IPS-15b (cell line): ENCODE measurements at regions not wholly inside any gene's neighbourhood (a gene's known extent, or its start where the extent isn't known, plus 50 kb on each side); places are given as distances from the start of the nearest gene placed in this dataset.

Experiments used
- H3K27me3 ChIP-seq: one replicate; pipeline ENCODE4 v1.6.1; 2013; ENCODE audit warnings: low read length; ENCODE audit not compliant: control insufficient read depth, insufficient read depth
- H3K36me3 ChIP-seq: one replicate; pipeline ENCODE4 v1.6.1; 2013; ENCODE audit warnings: low read length; ENCODE audit not compliant: control insufficient read depth, insufficient read depth
- H3K4me1 ChIP-seq: one replicate; pipeline ENCODE4 v1.6.1; 2013; ENCODE audit warnings: mild to moderate bottlenecking, low read length; ENCODE audit not compliant: control insufficient read depth, insufficient read depth
- H3K4me3 ChIP-seq: one replicate; pipeline ENCODE4 v1.5.1; 2013; ENCODE audit warnings: low read depth, low read length
- H3K9ac ChIP-seq: one replicate; pipeline ENCODE4 v1.6.1; 2013; ENCODE audit warnings: low read depth, mild to moderate bottlenecking, low read length
- H3K9me3 ChIP-seq: one replicate; pipeline ENCODE4 v1.6.1; 2013; ENCODE audit warnings: mild to moderate bottlenecking, low read length; ENCODE audit not compliant: control insufficient read depth, insufficient read depth

DNA sequence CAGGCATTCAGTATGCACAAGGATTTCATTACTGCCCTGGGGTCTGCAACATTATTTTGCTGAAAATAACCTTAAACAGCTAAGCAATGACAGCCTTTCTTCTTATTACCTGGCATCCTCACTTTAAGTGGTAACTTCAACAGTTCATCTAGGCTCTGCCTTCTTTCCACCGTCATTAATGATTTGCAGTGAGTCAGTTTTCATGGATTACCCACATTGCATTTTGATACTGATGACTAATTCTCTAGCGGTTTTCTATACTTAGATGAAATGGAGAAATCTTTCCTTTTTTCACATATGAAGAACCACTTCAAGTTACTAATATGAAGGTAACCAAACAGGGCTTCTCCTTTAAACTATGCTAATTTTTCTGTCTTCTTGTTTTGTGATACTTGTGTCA lies 226.9 kb upstream of the TMPRSS15 start:
- no peak overlapping the region for H3K9ac ChIP-seq
- H3K36me3 ChIP-seq: no peaks in the 10 kb centered on the region

DNA sequence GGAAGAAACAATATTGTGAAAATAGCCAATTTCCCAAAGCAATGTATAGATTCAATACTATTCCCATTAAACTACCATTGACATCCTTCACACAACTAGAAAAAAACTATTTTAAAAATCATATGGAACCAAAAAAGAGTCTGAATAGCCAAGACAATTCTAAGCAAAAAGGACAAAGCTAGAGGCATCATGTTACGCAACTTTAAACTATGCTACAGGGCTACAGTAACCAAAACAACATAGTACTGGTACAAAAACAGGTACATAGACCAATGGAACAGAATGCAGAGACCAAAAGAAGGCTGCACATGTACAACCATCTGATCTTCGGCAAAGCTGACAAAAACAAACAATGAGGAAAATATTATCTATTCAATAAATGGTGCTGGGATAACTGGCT lies 233.3 kb upstream of the TMPRSS15 start:
- Histone ChIP-seq H3K4me1 (no peaks in the 10 kb centered on the region), H3K27me3 (no peaks in the 10 kb centered on the region), H3K9me3 (no peaks in the 10 kb centered on the region), H3K9ac (no peak overlapping the region), H3K36me3 (no peaks in the 10 kb centered on the region), H3K4me3 (no peak overlapping the region)

More for the DNA sequence above, 226.9 kb upstream of the TMPRSS15 start:
- Histone ChIP-seq H3K9me3 (no peaks in the 10 kb centered on the region), H3K27me3 (no peaks in the 10 kb centered on the region), H3K4me1 (no peaks in the 10 kb centered on the region), H3K4me3 (no peak overlapping the region)

DNA sequence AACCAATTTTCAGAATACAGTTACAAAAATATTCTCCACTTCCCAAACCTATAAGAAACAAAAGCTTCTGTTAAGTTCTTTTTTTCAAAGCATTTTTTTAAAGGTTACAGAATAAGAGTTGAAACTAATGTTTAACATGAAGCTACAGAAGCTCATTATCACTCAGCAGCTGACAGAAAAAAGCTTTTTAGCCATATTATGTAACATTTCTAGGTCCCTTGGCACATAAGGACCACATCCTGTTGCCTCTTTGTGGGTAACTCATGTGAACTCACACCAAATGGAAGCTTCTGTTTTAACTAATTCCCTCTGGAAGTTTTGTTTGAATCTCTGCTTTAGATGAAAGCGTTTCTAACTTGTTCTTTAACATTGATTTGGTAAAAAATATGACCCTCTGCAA lies 242.5 kb upstream of the TMPRSS15 start:
- Histone ChIP-seq H3K4me1 (no peaks in the 10 kb centered on the region), H3K27me3 (no peaks in the 10 kb centered on the region), H3K4me3 (no peak overlapping the region), H3K9ac (no peak overlapping the region), H3K36me3 (no peaks in the 10 kb centered on the region), H3K9me3 (no peaks in the 10 kb centered on the region)

DNA sequence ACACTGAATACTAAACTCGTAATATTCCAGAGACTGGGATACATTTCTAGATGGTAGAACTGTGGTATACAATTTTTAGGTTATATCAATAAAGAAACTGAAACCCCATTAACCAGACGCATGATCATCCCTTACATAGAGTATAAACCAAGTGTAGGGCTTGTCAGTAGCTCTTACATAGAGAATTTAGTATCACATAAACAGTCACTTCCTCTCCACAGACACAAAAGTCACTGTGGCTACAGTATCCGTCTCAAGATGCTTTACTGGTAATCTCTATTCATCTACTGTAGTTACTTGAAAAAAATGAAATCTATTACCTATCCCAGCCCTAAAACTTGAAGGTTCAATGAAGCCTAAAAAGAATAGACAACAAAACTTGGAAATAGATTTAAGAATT lies 252.3 kb upstream of the TMPRSS15 start:
- Histone ChIP-seq H3K4me3 (no peak overlapping the region), H3K4me1 (no peaks in the 10 kb centered on the region), H3K9me3 (no peaks in the 10 kb centered on the region), H3K9ac (no peak overlapping the region), H3K27me3 (no peaks in the 10 kb centered on the region), H3K36me3 (no peaks in the 10 kb centered on the region)

DNA sequence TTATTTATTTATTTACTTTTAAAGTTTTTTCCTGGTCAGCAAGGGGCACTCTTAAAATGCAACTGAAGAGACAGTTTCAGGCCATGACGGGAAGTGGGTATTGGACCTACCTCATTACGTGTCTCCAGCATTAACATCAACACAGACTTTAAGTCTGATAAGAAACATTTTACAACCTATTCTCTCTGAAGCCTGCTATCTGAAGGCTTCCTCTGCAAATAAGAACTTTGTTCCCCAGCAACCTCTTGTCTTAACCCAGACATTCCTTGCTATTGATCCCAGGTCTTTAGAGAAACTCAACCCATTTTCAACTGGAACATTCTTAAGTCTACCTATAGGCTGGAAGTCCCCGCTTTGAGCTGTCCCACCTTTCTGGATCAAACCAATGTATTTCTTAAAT lies 258.3 kb upstream of the TMPRSS15 start:
- H3K36me3 ChIP-seq: no peaks in the 10 kb centered on the region
- no peak overlapping the region for H3K4me3 ChIP-seq
- H3K9me3 ChIP-seq: no peaks in the 10 kb centered on the region
- no peak overlapping the region for H3K9ac ChIP-seq
- no peaks in the 10 kb centered on the region for H3K27me3 ChIP-seq
- no peaks in the 10 kb centered on the region for H3K4me1 ChIP-seq

DNA sequence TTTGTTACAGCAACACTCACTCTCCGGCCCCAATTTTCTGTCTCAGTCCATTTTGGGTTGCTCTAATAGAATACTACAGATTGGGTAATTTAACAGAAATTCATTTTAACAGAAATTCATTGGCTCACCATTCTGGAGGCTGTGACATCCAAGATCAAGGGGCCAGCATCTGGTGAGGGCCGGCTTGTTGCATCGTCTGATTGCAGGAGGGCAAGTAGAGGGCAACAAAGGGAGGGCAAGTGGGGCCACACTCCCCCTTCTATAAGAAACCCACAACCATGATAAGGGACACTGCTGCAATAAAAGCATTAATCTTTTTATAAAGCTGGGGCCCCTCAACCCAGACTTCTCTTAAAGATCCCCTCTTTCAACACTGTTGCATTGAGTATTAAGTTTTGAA lies 260.1 kb upstream of the TMPRSS15 start:
- H3K27me3 ChIP-seq: no peaks in the 10 kb centered on the region

DNA sequence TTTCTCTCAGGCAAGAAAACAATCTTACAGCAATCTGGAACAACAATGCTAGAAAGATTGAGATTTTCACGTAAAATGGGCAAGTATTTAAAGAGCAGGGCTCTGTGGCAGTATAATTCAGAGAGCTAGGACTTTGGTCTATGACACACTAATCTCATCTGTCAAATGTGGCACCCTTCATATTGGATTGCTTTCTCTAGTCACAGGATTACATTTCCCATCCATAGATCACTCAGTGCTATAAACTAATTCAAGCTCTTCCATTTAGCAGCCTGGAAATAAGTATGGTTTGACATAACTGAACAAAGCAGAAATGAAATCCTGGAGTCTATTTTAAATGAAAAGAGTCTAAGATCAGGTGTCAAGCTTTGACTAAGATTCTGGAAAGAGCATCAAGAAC lies 263.1 kb upstream of the TMPRSS15 start:
- Histone ChIP-seq H3K9me3 (no peaks in the 10 kb centered on the region), H3K4me3 (no peak overlapping the region), H3K4me1 (no peaks in the 10 kb centered on the region), H3K36me3 (no peaks in the 10 kb centered on the region), H3K27me3 (no peaks in the 10 kb centered on the region), H3K9ac (no peak overlapping the region)

More for the DNA sequence above, 260.1 kb upstream of the TMPRSS15 start:
- no peak overlapping the region for H3K4me3 ChIP-seq
- H3K9ac ChIP-seq: no peak overlapping the region
- H3K36me3 ChIP-seq: no peaks in the 10 kb centered on the region
- no peaks in the 10 kb centered on the region for H3K4me1 ChIP-seq
- no peaks in the 10 kb centered on the region for H3K9me3 ChIP-seq

DNA sequence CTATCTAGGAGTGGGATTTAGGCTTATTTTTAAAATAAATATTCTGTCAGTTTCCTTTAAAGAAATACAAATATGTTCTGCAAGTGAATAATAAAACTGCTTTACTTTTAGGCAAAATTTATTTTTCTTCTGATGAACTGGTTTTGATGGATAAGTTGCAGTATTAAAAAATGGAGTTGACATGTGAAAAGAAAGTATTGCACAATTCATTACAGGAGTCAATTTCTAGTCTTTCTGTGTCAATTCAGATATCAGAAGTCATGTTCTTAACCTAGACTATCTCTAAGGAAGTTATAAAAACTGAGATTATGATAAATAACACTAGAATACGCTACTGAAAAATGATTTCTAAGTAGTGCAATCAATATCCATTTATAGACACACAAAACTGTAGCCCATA lies 270.2 kb upstream of the TMPRSS15 start:
- Histone ChIP-seq H3K4me3 (no peak overlapping the region), H3K36me3 (no peaks in the 10 kb centered on the region), H3K27me3 (no peaks in the 10 kb centered on the region), H3K4me1 (no peaks in the 10 kb centered on the region), H3K9ac (no peak overlapping the region), H3K9me3 (no peaks in the 10 kb centered on the region)

DNA sequence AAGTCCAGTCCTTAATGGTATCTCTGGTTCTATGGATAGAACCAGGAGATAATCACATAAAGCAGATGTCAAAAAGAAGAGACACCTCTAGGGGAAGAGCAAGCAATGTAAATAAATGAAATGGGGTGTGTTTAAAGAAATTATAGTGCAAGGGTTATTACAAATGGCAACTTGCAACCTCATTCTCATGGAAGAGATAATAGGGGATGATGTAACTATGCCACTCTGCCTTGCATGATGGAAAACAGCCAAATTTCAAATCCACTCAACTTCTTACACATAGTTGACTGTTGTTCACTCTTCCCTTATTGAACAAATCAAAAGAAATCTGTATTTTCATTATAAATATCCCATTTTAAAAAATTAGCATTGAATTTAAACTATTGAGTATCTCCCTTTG lies 274.0 kb upstream of the TMPRSS15 start:
- H3K9ac ChIP-seq: no peak overlapping the region
- no peaks in the 10 kb centered on the region for H3K36me3 ChIP-seq
- no peak overlapping the region for H3K4me3 ChIP-seq
- H3K4me1 ChIP-seq: no peaks in the 10 kb centered on the region
- no peaks in the 10 kb centered on the region for H3K27me3 ChIP-seq
- no peaks in the 10 kb centered on the region for H3K9me3 ChIP-seq

DNA sequence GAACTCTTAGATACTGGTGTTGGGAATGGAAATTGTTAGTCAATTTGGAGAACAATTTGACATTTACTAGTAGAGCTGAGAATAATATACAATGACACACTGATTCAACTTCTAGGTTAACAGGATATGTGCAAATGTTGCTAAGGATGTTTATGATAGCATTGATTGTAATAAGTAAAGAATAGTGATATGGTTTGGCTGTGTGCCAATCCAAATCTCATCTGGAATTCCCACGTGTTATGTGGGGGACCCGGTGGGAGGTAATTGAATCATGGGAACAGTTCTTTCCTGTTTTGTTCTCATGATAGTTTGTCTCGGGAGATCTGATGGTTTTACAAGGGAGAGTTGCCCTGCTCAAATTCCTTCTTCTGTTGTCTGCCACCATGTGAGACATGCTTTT lies 302.4 kb upstream of the TMPRSS15 start:
- H3K9me3 ChIP-seq: no peaks in the 10 kb centered on the region
- H3K36me3 ChIP-seq: no peaks in the 10 kb centered on the region
- H3K27me3 ChIP-seq: no peaks in the 10 kb centered on the region
- no peak overlapping the region for H3K9ac ChIP-seq
- H3K4me1 ChIP-seq: no peaks in the 10 kb centered on the region
- no peak overlapping the region for H3K4me3 ChIP-seq

DNA sequence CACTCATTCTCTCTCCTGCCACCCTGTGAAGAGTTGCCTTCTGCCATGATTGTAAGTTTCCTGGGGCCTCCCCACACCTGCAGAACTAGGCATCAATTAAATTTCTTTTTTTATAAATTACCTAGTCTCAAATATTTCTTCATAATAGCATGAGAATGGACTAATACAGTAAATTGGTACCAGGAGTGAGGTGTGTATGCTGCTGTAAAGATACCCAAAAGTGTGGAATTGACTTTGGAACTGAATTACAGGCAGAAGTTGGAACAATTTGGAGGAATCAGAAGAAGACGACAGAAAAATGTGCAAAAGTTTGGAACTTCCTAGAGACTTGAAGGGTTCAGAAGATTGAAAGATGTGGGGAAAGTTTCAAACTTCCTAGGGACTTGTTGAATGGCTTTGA lies 308.1 kb upstream of the TMPRSS15 start:
- H3K36me3 ChIP-seq: no peaks in the 10 kb centered on the region
- peaks cover 4% of the 10 kb centered on the region for H3K9me3 ChIP-seq
- H3K4me3 ChIP-seq: no peak overlapping the region

DNA sequence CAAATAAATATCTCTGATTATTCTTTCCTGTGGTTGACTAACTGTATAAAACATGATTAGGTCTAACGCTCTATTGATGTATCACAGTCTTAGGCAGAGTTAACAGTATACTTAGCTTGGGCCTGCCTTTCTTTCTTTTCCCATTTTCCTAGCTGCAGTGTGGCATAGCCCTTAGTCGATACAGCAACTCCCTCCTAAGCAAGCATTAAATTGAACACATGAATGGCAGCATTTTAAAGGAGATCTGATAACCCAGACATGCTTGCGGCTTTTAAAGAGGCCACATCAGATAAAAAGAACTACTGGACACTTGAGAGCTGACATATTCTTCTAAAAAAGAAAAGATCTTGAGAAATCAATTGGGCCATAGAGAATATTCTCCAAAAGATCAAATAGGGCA lies 312.0 kb upstream of the TMPRSS15 start:
- Histone ChIP-seq H3K4me1 (no peaks in the 10 kb centered on the region), H3K9me3 (peaks cover 4% of the 10 kb centered on the region), H3K4me3 (no peak overlapping the region), H3K36me3 (no peaks in the 10 kb centered on the region), H3K9ac (no peak overlapping the region), H3K27me3 (no peaks in the 10 kb centered on the region)

More for the DNA sequence above, 308.1 kb upstream of the TMPRSS15 start:
- Histone ChIP-seq H3K27me3 (no peaks in the 10 kb centered on the region), H3K9ac (no peak overlapping the region), H3K4me1 (no peaks in the 10 kb centered on the region)
